ENCODE measurements at regions not wholly inside any gene's neighbourhood (a gene's known extent, or its start where the extent isn't known, plus 50 kb on each side); places are given as distances from the start of the nearest gene placed in this dataset.

DNA sequence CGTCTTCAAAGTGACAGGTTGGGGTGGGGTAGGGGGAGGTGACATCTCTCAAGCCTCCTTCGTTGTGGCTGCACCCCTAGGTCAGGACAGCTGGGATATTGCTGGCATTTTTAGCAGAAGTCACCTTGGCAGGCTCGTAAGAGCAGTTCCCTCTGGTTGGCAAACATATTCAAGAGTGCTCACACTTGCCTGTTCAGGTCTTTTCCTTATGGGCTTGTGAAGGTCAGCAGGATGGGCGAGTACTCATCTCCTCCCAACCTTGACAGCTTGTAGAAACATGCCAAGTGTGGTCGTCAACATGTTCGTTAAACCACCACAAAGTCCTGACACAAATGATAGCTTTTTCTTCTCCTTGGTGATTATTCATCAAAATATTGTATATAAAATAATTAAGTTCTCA lies 113.6 kb downstream of the HDGFL1 start:
- 85% methylated on average over 4 of the region's 6 CpGs for WGBS
- DNase-seq = no peak
- no peak overlapping the region for H2BK120ac ChIP-seq (ENCODE audit: low read depth, low read length)

GRCh38 chr6:22690446-22690845 lies 121.1 kb downstream of the HDGFL1 start:
- H2BK15ac ChIP-seq (ENCODE audit: low read depth, poor library complexity, severe bottlenecking) = no peak overlapping the region
- H3K4me2 ChIP-seq (ENCODE audit: low read length, poor library complexity, severe bottlenecking) = no peak overlapping the region
- no peak for DNase-seq
- no peak overlapping the region for H4K8ac ChIP-seq (ENCODE audit: low read length)
- no peak overlapping the region for H3K9ac ChIP-seq (ENCODE audit: low read length)
- no peak overlapping the region for H3K4ac ChIP-seq (ENCODE audit: low read depth in 1 of 2, low read length in 2 of 2)
- H3K4me3 ChIP-seq (ENCODE audit: insufficient read depth in 1 of 2, low read depth in 1 of 2, low read length in 2 of 2) = no peak overlapping the region
- H2AFZ ChIP-seq (ENCODE audit: low read depth, low read length) = no peak overlapping the region
- no peaks in the 10 kb centered on the region for H3K9me3 ChIP-seq (ENCODE audit: control insufficient read depth, low read length)
- no peaks in the 10 kb centered on the region for H3K79me1 ChIP-seq (replicated peaks; ENCODE audit: low read length, poor library complexity, severe bottlenecking)
- H3K36me3 ChIP-seq (ENCODE audit: control insufficient read depth in 1 of 2, insufficient read depth in 2 of 2, low read depth in 1 of 2, low read length in 2 of 2) = no peaks in the 10 kb centered on the region
- no peak overlapping the region for H2BK12ac ChIP-seq (ENCODE audit: low read length in 2 of 2)
- no peak overlapping the region for H2AK5ac ChIP-seq (ENCODE audit: low read length, severe bottlenecking)
- no peaks in the 10 kb centered on the region for H3K4me1 ChIP-seq (ENCODE audit: control insufficient read depth, insufficient read depth, low read depth, low read length)
- H2BK5ac ChIP-seq (ENCODE audit: low read depth, low read length, poor library complexity, severe bottlenecking) = no peak overlapping the region
- no peak overlapping the region for H3K14ac ChIP-seq (ENCODE audit: low read length in 2 of 2)
- no peak overlapping the region for H4K91ac ChIP-seq (ENCODE audit: low read length)
- H3K23ac ChIP-seq (ENCODE audit: low read length in 2 of 2) = no peak overlapping the region
- WGBS = no CpG with 5 or more reads among the region's 2 CpGs
- no peak overlapping the region for H2BK120ac ChIP-seq (ENCODE audit: low read depth, low read length)
- no peak overlapping the region for H3K18ac ChIP-seq (ENCODE audit: low read depth in 1 of 2, low read length in 2 of 2)
- no peaks in the 10 kb centered on the region for H3K27me3 ChIP-seq (ENCODE audit: control insufficient read depth in 1 of 2, insufficient read depth in 1 of 2, low read length in 2 of 2)
- H3K27ac ChIP-seq (ENCODE audit: low read length, poor library complexity, severe bottlenecking) = no peak overlapping the region

More for the DNA sequence above, 113.6 kb downstream of the HDGFL1 start:
- Histone ChIP-seq H3K36me3 (ENCODE audit: control insufficient read depth in 1 of 2, insufficient read depth in 2 of 2, low read depth in 1 of 2, low read length in 2 of 2) (no peaks in the 10 kb centered on the region), H3K9ac (ENCODE audit: low read length) (no peak overlapping the region), H2AK5ac (ENCODE audit: low read length, severe bottlenecking) (no peak overlapping the region), H3K23ac (ENCODE audit: low read length in 2 of 2) (no peak overlapping the region), H3K4me3 (ENCODE audit: insufficient read depth in 1 of 2, low read depth in 1 of 2, low read length in 2 of 2) (no peak overlapping the region), H3K4me1 (ENCODE audit: control insufficient read depth, insufficient read depth, low read depth, low read length) (no peaks in the 10 kb centered on the region), H2AFZ (ENCODE audit: low read depth, low read length) (no peak overlapping the region), H3K79me1 (replicated peaks; ENCODE audit: low read length, poor library complexity, severe bottlenecking) (no peaks in the 10 kb centered on the region), H3K18ac (ENCODE audit: low read depth in 1 of 2, low read length in 2 of 2) (no peak overlapping the region), H3K27me3 (ENCODE audit: control insufficient read depth in 1 of 2, insufficient read depth in 1 of 2, low read length in 2 of 2) (no peaks in the 10 kb centered on the region), H2BK12ac (ENCODE audit: low read length in 2 of 2) (no peak overlapping the region), H3K9me3 (ENCODE audit: control insufficient read depth, low read length) (no peaks in the 10 kb centered on the region), H3K4me2 (ENCODE audit: low read length, poor library complexity, severe bottlenecking) (no peak overlapping the region), H2BK5ac (ENCODE audit: low read depth, low read length, poor library complexity, severe bottlenecking) (no peak overlapping the region), H3K27ac (ENCODE audit: low read length, poor library complexity, severe bottlenecking) (no peak overlapping the region), H3K4ac (ENCODE audit: low read depth in 1 of 2, low read length in 2 of 2) (no peak overlapping the region), H4K91ac (ENCODE audit: low read length) (no peak overlapping the region), H4K8ac (ENCODE audit: low read length) (no peak overlapping the region), H3K14ac (ENCODE audit: low read length in 2 of 2) (no peak overlapping the region), H2BK15ac (ENCODE audit: low read depth, poor library complexity, severe bottlenecking) (no peak overlapping the region)

- WGBS = no CpG with 5 or more reads among the region's 1 CpG
- H3K9ac ChIP-seq (ENCODE audit: low read length) = no peak overlapping the region
Observed at GRCh38 chr6:22694092-22694724, 124.8 kb downstream of the HDGFL1 start.

DNA sequence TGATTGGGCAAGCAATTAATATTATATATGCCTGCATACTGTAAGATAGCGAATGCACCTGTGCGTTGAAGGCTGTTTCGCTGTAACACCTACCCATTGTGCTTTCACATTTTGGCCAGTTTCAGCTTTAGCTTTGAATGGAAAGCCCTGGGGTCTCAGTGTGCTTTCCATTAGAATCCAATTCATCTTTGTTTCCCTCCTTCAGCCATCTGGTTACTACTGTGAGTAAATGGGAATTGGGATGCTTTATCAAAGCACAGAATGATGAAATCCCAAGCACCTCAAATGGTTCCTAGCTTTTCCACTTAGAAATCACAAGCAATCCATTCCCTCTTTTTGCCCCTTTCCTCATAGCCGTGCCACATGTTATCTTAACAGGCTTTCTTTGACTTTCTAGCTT lies 127.1 kb downstream of the HDGFL1 start:
- H4K8ac ChIP-seq (ENCODE audit: low read length) = no peak overlapping the region
- no peak overlapping the region for H3K18ac ChIP-seq (ENCODE audit: low read depth in 1 of 2, low read length in 2 of 2)
- no peak overlapping the region for H2BK5ac ChIP-seq (ENCODE audit: low read depth, low read length, poor library complexity, severe bottlenecking)
- no peak overlapping the region for H3K9ac ChIP-seq (ENCODE audit: low read length)
- H3K4me2 ChIP-seq (ENCODE audit: low read length, poor library complexity, severe bottlenecking) = no peak overlapping the region
- DNase-seq = no peak
- H3K27me3 ChIP-seq (ENCODE audit: control insufficient read depth in 1 of 2, insufficient read depth in 1 of 2, low read length in 2 of 2) = no peaks in the 10 kb centered on the region
- no peak overlapping the region for H2BK120ac ChIP-seq (ENCODE audit: low read depth, low read length)
- no peak overlapping the region for H3K23ac ChIP-seq (ENCODE audit: low read length in 2 of 2)
- no peaks in the 10 kb centered on the region for H3K36me3 ChIP-seq (ENCODE audit: control insufficient read depth in 1 of 2, insufficient read depth in 2 of 2, low read depth in 1 of 2, low read length in 2 of 2)
- H3K79me1 ChIP-seq (replicated peaks; ENCODE audit: low read length, poor library complexity, severe bottlenecking) = no peaks in the 10 kb centered on the region
- H4K91ac ChIP-seq (ENCODE audit: low read length) = no peak overlapping the region
- no peak overlapping the region for H2BK12ac ChIP-seq (ENCODE audit: low read length in 2 of 2)
- H3K4me1 ChIP-seq (ENCODE audit: control insufficient read depth, insufficient read depth, low read depth, low read length) = no peaks in the 10 kb centered on the region
- no peak overlapping the region for H3K4ac ChIP-seq (ENCODE audit: low read depth in 1 of 2, low read length in 2 of 2)
- H2BK15ac ChIP-seq (ENCODE audit: low read depth, poor library complexity, severe bottlenecking) = no peak overlapping the region
- no peak overlapping the region for H3K4me3 ChIP-seq (ENCODE audit: insufficient read depth in 1 of 2, low read depth in 1 of 2, low read length in 2 of 2)
- 96% methylated on average over 3 of the region's 4 CpGs for WGBS
- H3K9me3 ChIP-seq (ENCODE audit: control insufficient read depth, low read length) = no peaks in the 10 kb centered on the region
- H3K27ac ChIP-seq (ENCODE audit: low read length, poor library complexity, severe bottlenecking) = no peak overlapping the region
- H2AFZ ChIP-seq (ENCODE audit: low read depth, low read length) = no peak overlapping the region
- no peak overlapping the region for H2AK5ac ChIP-seq (ENCODE audit: low read length, severe bottlenecking)
- no peak overlapping the region for H3K14ac ChIP-seq (ENCODE audit: low read length in 2 of 2)

More at GRCh38 chr6:22694092-22694724, 124.8 kb downstream of the HDGFL1 start:
- Histone ChIP-seq H3K4me2 (ENCODE audit: low read length, poor library complexity, severe bottlenecking) (no peak overlapping the region), H3K4me3 (ENCODE audit: insufficient read depth in 1 of 2, low read depth in 1 of 2, low read length in 2 of 2) (no peak overlapping the region), H2BK15ac (ENCODE audit: low read depth, poor library complexity, severe bottlenecking) (no peak overlapping the region), H3K9me3 (ENCODE audit: control insufficient read depth, low read length) (no peaks in the 10 kb centered on the region), H3K4me1 (ENCODE audit: control insufficient read depth, insufficient read depth, low read depth, low read length) (no peaks in the 10 kb centered on the region), H3K18ac (ENCODE audit: low read depth in 1 of 2, low read length in 2 of 2) (no peak overlapping the region), H3K79me1 (replicated peaks; ENCODE audit: low read length, poor library complexity, severe bottlenecking) (no peaks in the 10 kb centered on the region), H2BK120ac (ENCODE audit: low read depth, low read length) (no peak overlapping the region), H2AK5ac (ENCODE audit: low read length, severe bottlenecking) (no peak overlapping the region), H2BK12ac (ENCODE audit: low read length in 2 of 2) (no peak overlapping the region), H2AFZ (ENCODE audit: low read depth, low read length) (no peak overlapping the region), H3K14ac (ENCODE audit: low read length in 2 of 2) (no peak overlapping the region), H3K36me3 (ENCODE audit: control insufficient read depth in 1 of 2, insufficient read depth in 2 of 2, low read depth in 1 of 2, low read length in 2 of 2) (no peaks in the 10 kb centered on the region), H3K27ac (ENCODE audit: low read length, poor library complexity, severe bottlenecking) (no peak overlapping the region), H3K4ac (ENCODE audit: low read depth in 1 of 2, low read length in 2 of 2) (no peak overlapping the region), H3K27me3 (ENCODE audit: control insufficient read depth in 1 of 2, insufficient read depth in 1 of 2, low read length in 2 of 2) (no peaks in the 10 kb centered on the region), H3K23ac (ENCODE audit: low read length in 2 of 2) (no peak overlapping the region), H4K8ac (ENCODE audit: low read length) (no peak overlapping the region), H2BK5ac (ENCODE audit: low read depth, low read length, poor library complexity, severe bottlenecking) (no peak overlapping the region), H4K91ac (ENCODE audit: low read length) (no peak overlapping the region)
- DNase-seq = no peak
